GM10266 (cell line): ENCODE measurements at regions not wholly inside any gene's neighbourhood (a gene's known extent, or its start where the extent isn't known, plus 50 kb on each side); places are given as distances from the start of the nearest gene placed in this dataset.

Experiments used
- DNase-seq: peaks from one replicate; pipeline ENCODE4 v3.0.0; 2012; ENCODE audit errors: extremely low spot score
- CTCF ChIP-seq: IDR thresholded peaks from 2 replicates; pipeline ENCODE4 v1.5.1; 2012; ENCODE audit warnings: mild to moderate bottlenecking, low read depth; ENCODE audit not compliant: control insufficient read depth, insufficient read depth; ENCODE audit errors: missing control alignments

GRCh38 chr9:111195766-111196165 lies 134.3 kb downstream of the OR2K2 start:
- no peak for TF ChIP-seq CTCF
- DNase-seq = no peak

GRCh38 chr9:111193095-111193494 lies 136.9 kb downstream of the OR2K2 start:
- DNase-seq = no peak
- TF ChIP-seq CTCF = no peak

GRCh38 chr9:111192650-111193049 lies 137.4 kb downstream of the OR2K2 start:
- TF ChIP-seq CTCF = no peak
- DNase-seq = no peak

GRCh38 chr9:111190347-111190746 lies 139.7 kb downstream of the OR2K2 start:
- no peak for TF ChIP-seq CTCF
- no peak for DNase-seq

GRCh38 chr9:111187376-111187775 lies 142.6 kb downstream of the OR2K2 start:
- no peak for DNase-seq
- TF ChIP-seq CTCF = no peak

- TF ChIP-seq CTCF = no peak
- DNase-seq = no peak
Measured at GRCh38 chr9:111186021-111186530, 143.9 kb downstream of the OR2K2 start.

GRCh38 chr9:111180811-111181210 lies 142.5 kb upstream of the LPAR1 start:
- no peak for DNase-seq
- no peak for TF ChIP-seq CTCF
